GM06990 (cell line): ENCODE measurements at regions not wholly inside any gene's neighbourhood (a gene's known extent, or its start where the extent isn't known, plus 50 kb on each side); places are given as distances from the start of the nearest gene placed in this dataset.

ENCODE experiments used
- DNase-seq: peaks from one replicate; pipeline ENCODE4 v3.0.0-alpha.2; 2011; ENCODE audit not compliant: insufficient read length; ENCODE audit errors: extremely low read depth
- H3K27me3 ChIP-seq: replicated peaks from 2 replicates; pipeline ENCODE4 v1.6.0; 2011; ENCODE audit warnings: low read length; ENCODE audit not compliant: control insufficient read depth, insufficient read depth
- H3K36me3 ChIP-seq: 2 replicates; pipeline ENCODE4 v1.5.1; 2011; ENCODE audit warnings: low read length; ENCODE audit not compliant: control insufficient read depth, insufficient read depth
- H3K4me3 ChIP-seq: replicated peaks from 2 replicates; pipeline ENCODE4 v1.5.1; 2011; ENCODE audit warnings: low read depth, mild to moderate bottlenecking, control low read depth, low read length
- TF ChIP-seq, protein P1 (sequence below): IDR thresholded peaks from 2 replicates; pipeline ENCODE4 v1.5.1; 2011; ENCODE audit warnings: low read length, control low read depth, mild to moderate bottlenecking, inconsistent platforms; ENCODE audit not compliant: insufficient read depth, poor library complexity, severe bottlenecking

DNA sequence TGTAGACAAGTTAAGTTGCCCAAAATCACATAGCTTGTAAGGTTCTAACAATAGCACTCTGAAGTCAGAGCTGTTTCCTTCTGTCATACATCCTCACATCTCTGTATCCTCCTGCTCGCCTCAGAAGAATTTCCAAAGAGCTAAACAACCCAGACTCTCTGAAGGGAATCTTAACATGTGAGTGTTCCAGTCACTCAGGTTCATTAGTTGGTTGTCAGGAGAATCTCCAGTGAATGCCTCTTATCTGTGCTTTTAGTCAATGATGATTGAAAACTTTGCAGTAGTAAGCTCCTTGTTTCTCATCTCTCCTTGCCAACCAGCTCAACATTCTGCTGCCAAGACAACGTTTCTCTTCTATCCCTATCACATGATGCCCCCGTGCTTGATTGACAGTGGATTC lies 195.5 kb downstream of the C11orf91 start:
- TF ChIP-seq, protein P1, sequence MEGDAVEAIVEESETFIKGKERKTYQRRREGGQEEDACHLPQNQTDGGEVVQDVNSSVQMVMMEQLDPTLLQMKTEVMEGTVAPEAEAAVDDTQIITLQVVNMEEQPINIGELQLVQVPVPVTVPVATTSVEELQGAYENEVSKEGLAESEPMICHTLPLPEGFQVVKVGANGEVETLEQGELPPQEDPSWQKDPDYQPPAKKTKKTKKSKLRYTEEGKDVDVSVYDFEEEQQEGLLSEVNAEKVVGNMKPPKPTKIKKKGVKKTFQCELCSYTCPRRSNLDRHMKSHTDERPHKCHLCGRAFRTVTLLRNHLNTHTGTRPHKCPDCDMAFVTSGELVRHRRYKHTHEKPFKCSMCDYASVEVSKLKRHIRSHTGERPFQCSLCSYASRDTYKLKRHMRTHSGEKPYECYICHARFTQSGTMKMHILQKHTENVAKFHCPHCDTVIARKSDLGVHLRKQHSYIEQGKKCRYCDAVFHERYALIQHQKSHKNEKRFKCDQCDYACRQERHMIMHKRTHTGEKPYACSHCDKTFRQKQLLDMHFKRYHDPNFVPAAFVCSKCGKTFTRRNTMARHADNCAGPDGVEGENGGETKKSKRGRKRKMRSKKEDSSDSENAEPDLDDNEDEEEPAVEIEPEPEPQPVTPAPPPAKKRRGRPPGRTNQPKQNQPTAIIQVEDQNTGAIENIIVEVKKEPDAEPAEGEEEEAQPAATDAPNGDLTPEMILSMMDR = no peak
- no peak for DNase-seq
- Histone ChIP-seq H3K4me3 (no peak overlapping the region), H3K27me3 (no peaks in the 10 kb centered on the region), H3K36me3 (no peaks in the 10 kb centered on the region)

DNA sequence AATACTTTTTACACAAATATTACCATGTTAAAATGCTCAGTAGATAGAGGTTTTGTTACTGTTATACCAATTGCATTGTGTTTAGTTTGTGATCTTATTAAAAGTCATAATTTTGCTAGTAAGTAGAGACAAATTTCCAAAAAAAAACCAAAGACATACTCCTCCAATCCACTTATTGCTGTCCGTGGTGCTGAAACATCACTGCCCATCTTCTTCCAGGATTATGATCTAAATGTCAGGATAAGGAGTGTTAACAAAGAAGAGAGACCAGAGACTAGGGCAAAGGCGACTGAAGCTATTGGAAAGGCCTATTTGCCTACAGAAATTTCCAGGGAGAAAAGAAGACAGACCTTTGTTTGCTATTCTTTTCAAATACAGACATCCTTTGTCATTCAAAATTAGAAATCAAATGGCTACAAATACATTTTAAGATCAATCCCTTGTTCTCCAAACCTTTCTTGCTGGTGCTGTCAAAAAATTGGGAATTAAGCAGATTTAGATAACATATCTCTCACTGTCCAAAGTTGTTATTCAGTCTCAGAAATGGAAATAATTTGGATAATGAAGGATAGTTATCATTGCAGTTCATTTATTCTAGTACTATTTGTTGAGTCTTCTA lies 199.7 kb downstream of the C11orf91 start:
- Histone ChIP-seq H3K36me3 (no peaks in the 10 kb centered on the region), H3K27me3 (no peaks in the 10 kb centered on the region), H3K4me3 (no peak overlapping the region)
- DNase-seq = no peak
- TF ChIP-seq, protein P1 = no peak

DNA sequence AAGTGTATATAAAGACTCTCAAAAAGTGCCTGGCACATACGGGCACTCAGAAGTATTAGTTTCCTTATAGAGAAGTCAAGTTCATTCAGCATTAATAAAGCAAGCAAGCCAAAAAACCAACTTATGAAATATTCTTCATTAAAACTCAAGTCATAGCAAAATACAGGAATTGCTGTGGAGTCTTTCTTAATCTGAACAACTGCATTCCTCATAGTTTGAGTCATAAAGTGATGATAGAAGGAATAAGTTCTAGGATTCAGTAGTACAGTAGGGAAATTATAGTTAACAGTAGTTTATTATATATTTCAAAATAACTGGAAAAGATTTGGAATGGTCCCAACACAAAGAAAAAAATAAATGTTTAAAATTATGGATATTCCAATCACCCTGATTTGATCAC lies 200.3 kb downstream of the C11orf91 start:
- DNase-seq = no peak
- H3K27me3 ChIP-seq = no peaks in the 10 kb centered on the region
- TF ChIP-seq, protein P1 = no peak
- no peaks in the 10 kb centered on the region for H3K36me3 ChIP-seq
- H3K4me3 ChIP-seq = no peak overlapping the region

DNA sequence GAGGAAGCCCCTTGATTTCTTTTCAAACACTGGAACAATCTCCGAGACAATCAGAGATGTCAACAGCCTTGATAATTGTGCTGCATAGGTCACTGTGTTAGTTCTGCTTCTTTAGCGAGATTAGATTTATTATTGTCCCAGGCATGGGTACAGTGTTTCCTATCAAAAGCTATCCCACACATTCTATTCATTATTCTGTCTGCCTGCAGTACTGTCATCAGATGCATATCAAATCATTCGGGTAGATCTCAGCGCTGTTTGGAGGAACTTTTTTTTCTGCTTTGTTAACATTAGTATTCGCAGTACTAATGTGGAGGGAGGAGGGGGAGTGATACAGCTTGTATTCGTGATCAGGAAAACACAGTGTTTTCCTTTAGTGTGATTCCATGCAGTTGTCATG lies 208.0 kb downstream of the C11orf91 start:
- H3K27me3 ChIP-seq = no peaks in the 10 kb centered on the region
- no peak overlapping the region for H3K4me3 ChIP-seq
- H3K36me3 ChIP-seq = no peaks in the 10 kb centered on the region
- TF ChIP-seq, protein P1 = no peak
- no peak for DNase-seq

DNA sequence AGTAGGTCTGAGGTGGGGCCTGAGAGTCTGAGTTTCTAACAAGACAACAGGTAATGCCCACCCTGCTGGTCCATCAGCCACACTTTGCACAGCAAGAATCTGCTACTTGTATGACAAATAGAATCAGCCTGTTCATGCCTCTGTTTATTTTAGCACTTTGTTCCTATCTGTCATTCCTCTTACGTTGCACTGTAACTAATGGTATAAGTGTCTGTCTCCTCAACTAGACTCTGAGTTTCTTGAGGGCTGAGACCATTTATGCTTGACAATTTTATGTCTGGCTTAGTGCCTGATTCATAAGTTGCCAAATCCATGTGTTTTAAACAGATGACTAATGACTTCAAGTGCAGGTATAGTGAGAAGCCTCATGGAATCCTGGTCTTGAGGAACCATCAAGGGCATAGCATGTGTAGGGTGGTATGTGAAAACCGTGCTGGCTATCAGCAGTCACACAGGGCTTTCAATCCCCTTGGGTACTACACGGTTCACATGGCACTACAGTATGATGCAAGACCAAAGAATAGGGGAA lies 209.7 kb downstream of the C11orf91 start:
- Histone ChIP-seq H3K4me3 (no peak overlapping the region), H3K27me3 (no peaks in the 10 kb centered on the region), H3K36me3 (no peaks in the 10 kb centered on the region)
- TF ChIP-seq, protein P1 = no peak
- no peak for DNase-seq

DNA sequence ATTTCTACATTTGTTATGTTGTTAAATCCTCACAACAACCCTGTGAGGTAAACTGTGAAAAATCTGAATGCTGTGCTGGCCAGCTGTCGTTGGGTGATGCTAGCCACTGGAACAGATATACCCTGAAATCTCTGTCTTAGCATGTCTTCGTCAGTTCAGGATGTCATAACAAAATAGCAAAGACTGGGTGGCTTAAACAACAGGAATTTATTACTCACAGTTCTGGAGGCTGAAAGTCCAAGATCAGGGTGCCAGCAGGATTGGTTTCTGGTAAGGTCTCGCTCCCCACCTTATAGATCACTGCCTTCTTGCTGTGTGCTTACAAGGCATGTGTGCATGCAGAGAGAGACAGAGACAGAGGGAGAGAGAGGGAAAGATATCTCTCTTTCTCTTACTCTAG lies 211.7 kb downstream of the C11orf91 start:
- no peak overlapping the region for H3K4me3 ChIP-seq
- no peak for DNase-seq
- H3K27me3 ChIP-seq = no peaks in the 10 kb centered on the region
- H3K36me3 ChIP-seq = no peaks in the 10 kb centered on the region
- TF ChIP-seq, protein P1 = no peak
